H9 (cell line): ENCODE measurements at regions not wholly inside any gene's neighbourhood (a gene's known extent, or its start where the extent isn't known, plus 50 kb on each side); places are given as distances from the start of the nearest gene placed in this dataset.

Source experiments
- DNase-seq: peaks from one replicate; pipeline ENCODE4 v3.0.0-alpha.2; 2017
- H2AFZ ChIP-seq: one replicate; pipeline ENCODE4 v1.6.1; 2013; ENCODE audit warnings: mild to moderate bottlenecking, low read length, control low read depth, moderate library complexity
- H2AK5ac ChIP-seq: 2 replicates; pipeline ENCODE4 v1.6.1; 2013; ENCODE audit warnings: low read length, control low read depth, mixed read lengths; ENCODE audit not compliant: insufficient read length
- H2BK120ac ChIP-seq: one replicate; pipeline ENCODE4 v1.6.1; 2013; ENCODE audit warnings: low read depth, mild to moderate bottlenecking, low read length, control low read depth, inconsistent platforms; ENCODE audit not compliant: poor library complexity, severe bottlenecking
- H2BK12ac ChIP-seq: 2 replicates; pipeline ENCODE4 v1.6.1; 2013; ENCODE audit warnings: low read length, control low read depth, mixed read lengths, low read depth; ENCODE audit not compliant: insufficient read length
- H2BK15ac ChIP-seq: 2 replicates; pipeline ENCODE4 v1.6.1; 2013; ENCODE audit warnings: low read depth, low read length, control low read depth
- H2BK20ac ChIP-seq: one replicate; pipeline ENCODE4 v1.6.1; 2013; ENCODE audit warnings: low read depth, mild to moderate bottlenecking, low read length, control low read depth, inconsistent platforms; ENCODE audit not compliant: poor library complexity, severe bottlenecking
- H2BK5ac ChIP-seq: 2 replicates; pipeline ENCODE4 v1.6.1; 2013; ENCODE audit warnings: low read length, control low read depth, mixed read lengths; ENCODE audit not compliant: insufficient read length
- H3K14ac ChIP-seq: 2 replicates; pipeline ENCODE4 v1.6.1; 2013; ENCODE audit warnings: low read length, control low read depth; ENCODE audit not compliant: insufficient read depth
- H3K18ac ChIP-seq: 2 replicates; pipeline ENCODE4 v1.6.1; 2013; ENCODE audit warnings: low read depth, mild to moderate bottlenecking, mixed read lengths, low read length, control low read depth; ENCODE audit not compliant: insufficient read length
- H3K23ac ChIP-seq: 2 replicates; pipeline ENCODE4 v1.6.1; 2013; ENCODE audit warnings: low read length, control low read depth, mixed read lengths, low read depth; ENCODE audit not compliant: insufficient read length
- H3K23me2 ChIP-seq: 2 replicates; pipeline ENCODE4 v1.6.1; 2013; ENCODE audit warnings: low read depth, mild to moderate bottlenecking, mixed read lengths, low read length, control low read depth; ENCODE audit not compliant: insufficient read length, poor library complexity, severe bottlenecking
- H3K27ac ChIP-seq: 2 replicates; pipeline ENCODE4 v1.5.1; 2013; ENCODE audit warnings: low read length, control low read depth, mixed read lengths, low read depth; ENCODE audit not compliant: insufficient read length
- H3K27me3 ChIP-seq: 2 replicates; pipeline ENCODE4 v1.6.1; 2013; ENCODE audit warnings: low read length, control low read depth, inconsistent platforms; ENCODE audit not compliant: insufficient read depth
- H3K4ac ChIP-seq: 2 replicates; pipeline ENCODE4 v1.6.1; 2013; ENCODE audit warnings: low read depth, mild to moderate bottlenecking, control low read depth, inconsistent platforms, low read length, moderate library complexity
- H3K4me1 ChIP-seq: 2 replicates; pipeline ENCODE4 v1.6.1; 2013; ENCODE audit warnings: low read length, control low read depth, inconsistent platforms; ENCODE audit not compliant: insufficient read depth
- H3K4me2 ChIP-seq: 2 replicates; pipeline ENCODE4 v1.6.1; 2013; ENCODE audit warnings: low read length, control low read depth, mixed read lengths; ENCODE audit not compliant: insufficient read length, insufficient read depth
- H3K56ac ChIP-seq: 2 replicates; pipeline ENCODE4 v1.6.1; 2013; ENCODE audit warnings: low read depth, mild to moderate bottlenecking, mixed read lengths, low read length, control low read depth; ENCODE audit not compliant: insufficient read length
- H3K79me1 ChIP-seq: 2 replicates; pipeline ENCODE4 v1.6.1; 2013; ENCODE audit warnings: low read depth, mild to moderate bottlenecking, moderate library complexity, low read length, control low read depth, inconsistent platforms; ENCODE audit not compliant: insufficient read depth, poor library complexity, severe bottlenecking
- H3K79me2 ChIP-seq: 2 replicates; pipeline ENCODE4 v1.6.1; 2013; ENCODE audit warnings: low read length, control low read depth, inconsistent platforms; ENCODE audit not compliant: insufficient read depth
- H3K9ac ChIP-seq: 2 replicates; pipeline ENCODE4 v1.6.1; 2013; ENCODE audit warnings: low read length, control low read depth, mixed read lengths; ENCODE audit not compliant: insufficient read length; ENCODE audit errors: extremely low read depth
- H3K9me3 ChIP-seq: one replicate; pipeline ENCODE4 v1.6.1; 2013; ENCODE audit warnings: low read depth, low read length, inconsistent platforms; ENCODE audit not compliant: control insufficient read depth
- H3T11ph ChIP-seq: one replicate; pipeline ENCODE4 v1.6.1; 2013; ENCODE audit warnings: mild to moderate bottlenecking, low read length, control low read depth, inconsistent platforms
- H4K20me1 ChIP-seq: one replicate; pipeline ENCODE4 v1.6.1; 2013; ENCODE audit not compliant: control insufficient read depth, insufficient read length, insufficient read depth
- H4K5ac ChIP-seq: 2 replicates; pipeline ENCODE4 v1.6.1; 2013; ENCODE audit warnings: low read depth, mild to moderate bottlenecking, mixed read lengths, low read length, control low read depth; ENCODE audit not compliant: insufficient read length
- H4K8ac ChIP-seq: replicated peaks from 2 replicates; pipeline ENCODE4 v1.6.1; 2013; ENCODE audit warnings: low read length, control low read depth, mixed read lengths, low read depth; ENCODE audit not compliant: insufficient read length
- H4K91ac ChIP-seq: 2 replicates; pipeline ENCODE4 v1.6.1; 2013; ENCODE audit warnings: low read depth, mild to moderate bottlenecking, moderate library complexity, mixed read lengths, low read length, control low read depth; ENCODE audit not compliant: insufficient read length
- H3K27ac Mint-ChIP-seq, 3 experiments: 2 replicates in 2 of 3; 3 replicates in 1 of 3; pipeline ENCODE4 v1.8.0; 2020 to 2021; ENCODE audit warnings: mixed read lengths in 3 of 3, mild to moderate bottlenecking in 1 of 3, moderate library complexity in 1 of 3
- H3K27me3 Mint-ChIP-seq: 2 replicates; pipeline ENCODE4 v1.8.0; 2021; ENCODE audit warnings: low read depth, mild to moderate bottlenecking, moderate library complexity, mixed read lengths
- H3K36me3 Mint-ChIP-seq, 3 experiments: 2 replicates in 2 of 3; 3 replicates in 1 of 3; pipeline ENCODE4 v1.8.0; 2020 to 2021; ENCODE audit warnings: low read depth in 3 of 3, mixed read lengths in 3 of 3; ENCODE audit not compliant: insufficient read depth in 1 of 3
- H3K4me1 Mint-ChIP-seq, 2 experiments: 2 replicates each; pipeline ENCODE4 v1.8.0; 2020; ENCODE audit warnings: mixed read lengths in 2 of 2
- H3K4me3 Mint-ChIP-seq, 2 experiments: 2 replicates in 1 of 2; 3 replicates in 1 of 2; pipeline ENCODE4 v1.8.0; 2020 to 2021; ENCODE audit warnings: mild to moderate bottlenecking in 2 of 2, mixed read lengths in 2 of 2, moderate library complexity in 1 of 2
- H3K9me3 Mint-ChIP-seq, 2 experiments: 2 replicates in 1 of 2; 3 replicates in 1 of 2; pipeline ENCODE4 v1.8.0; 2020; ENCODE audit warnings: mild to moderate bottlenecking in 2 of 2, mixed read lengths in 2 of 2, moderate library complexity in 1 of 2
- CTCF ChIP-seq: fragments of 200-600 bp; sonication (generic); conservative IDR thresholded peaks from 3 replicates; pipeline ENCODE4 v1.8.0; 2021; ENCODE audit warnings: antibody characterized with exemption, mild to moderate bottlenecking
- WGBS: extraction: QIAGEN DNeasy Blood & Tissue Kit; methylation state at CpG from one replicate; pipeline ENCODE4 v1.1.7; 2013; ENCODE audit warnings: missing lambda C conversion rate, low lambda C conversion rate, mixed read lengths; ENCODE audit not compliant: insufficient read length; ENCODE audit errors: extremely low coverage; 5-methylcytosine and 5-hydroxymethylcytosine counted together

GRCh38 chr1:221429264-221429663, 312.6 kb downstream of the DUSP10 start:
- no peaks in the 10 kb centered on the region for H3K79me2 ChIP-seq
- no peak overlapping the region for H2AFZ ChIP-seq
- Mint-ChIP-seq H3K4me3 (no peak overlapping the region), H3K9me3 (peaks cover 21 to 23% of the 10 kb centered on the region in 2 experiments), H3K4me1 (peaks cover 6 to 8% of the 10 kb centered on the region in 2 experiments; a peak in 2 of 4 replicates), H3K27ac (no peak overlapping the region), H3K36me3 (peaks cover 1 to 17% (median 6%) of the 10 kb centered on the region in 3 experiments; a peak in 5 of 7 replicates), H3K27me3 (peaks cover 29% of the 10 kb centered on the region)
- no peak overlapping the region for H2BK5ac ChIP-seq
- no peak overlapping the region for H3K9ac ChIP-seq
- H4K8ac ChIP-seq, result no peak overlapping the region
- no peaks in the 10 kb centered on the region for H3K9me3 ChIP-seq
- no peaks in the 10 kb centered on the region for H3K4me1 ChIP-seq
- no peak overlapping the region for H4K91ac ChIP-seq
- H3K79me1 ChIP-seq, result no peaks in the 10 kb centered on the region
- no peaks in the 10 kb centered on the region for H4K20me1 ChIP-seq
- H2BK12ac ChIP-seq, result no peak overlapping the region
- no peak overlapping the region for H2BK120ac ChIP-seq
- no peaks in the 10 kb centered on the region for H3K23me2 ChIP-seq
- H3K4me2 ChIP-seq, result no peak overlapping the region
- no peak overlapping the region for H2AK5ac ChIP-seq
- no CpG with 5 or more reads among the region's 1 CpG for WGBS
- H3K18ac ChIP-seq, result no peak overlapping the region
- no peak for TF ChIP-seq CTCF
- H3K14ac ChIP-seq, result no peak overlapping the region
- no peak overlapping the region for H3K4ac ChIP-seq
- DNase-seq, result no peak
- H2BK20ac ChIP-seq, result no peak overlapping the region
- no peak overlapping the region for H2BK15ac ChIP-seq
- no peak overlapping the region for H3K23ac ChIP-seq
- H3K27me3 ChIP-seq, result no peaks in the 10 kb centered on the region
- no peak overlapping the region for H4K5ac ChIP-seq
- H3K27ac ChIP-seq, result no peak overlapping the region
- no peak overlapping the region for H3T11ph ChIP-seq
- H3K56ac ChIP-seq, result no peak overlapping the region
